Subcutaneous abdominal adipose tissue (tissue), 5 donors: ENCODE measurements at regions not wholly inside any gene's neighbourhood (a gene's known extent, or its start where the extent isn't known, plus 50 kb on each side); places are given as distances from the start of the nearest gene placed in this dataset.

Experiments used
- H3K27ac ChIP-seq: one replicate; pipeline ENCODE4 v1.7.0; 2013; ENCODE audit warnings: low read depth, mild to moderate bottlenecking, inconsistent platforms, low read length, moderate library complexity
- H3K27me3 ChIP-seq, 5 donors: one replicate each; pipeline ENCODE4 v1.7.0; 2013; ENCODE audit warnings: low read length in 5 of 5, inconsistent platforms in 1 of 5; ENCODE audit not compliant: control insufficient read depth in 5 of 5, insufficient read depth in 4 of 5
- H3K36me3 ChIP-seq, 5 donors: one replicate each; pipeline ENCODE4 v1.7.0; 2013; ENCODE audit warnings: low read length in 5 of 5; ENCODE audit not compliant: control insufficient read depth in 5 of 5, insufficient read depth in 5 of 5
- H3K4me1 ChIP-seq, 5 donors: one replicate each; pipeline ENCODE4 v1.7.0; 2013; ENCODE audit warnings: low read length in 5 of 5, mild to moderate bottlenecking in 3 of 5, moderate library complexity in 1 of 5; ENCODE audit not compliant: control insufficient read depth in 5 of 5, insufficient read depth in 5 of 5
- H3K4me3 ChIP-seq, 5 donors: one replicate each; pipeline ENCODE4 v1.7.0; 2013; ENCODE audit warnings: low read length in 5 of 5, low read depth in 1 of 5
- H3K9ac ChIP-seq, 5 donors: one replicate each; pipeline ENCODE4 v1.7.0; 2013; ENCODE audit warnings: low read length in 5 of 5, mild to moderate bottlenecking in 4 of 5, moderate library complexity in 3 of 5
- H3K9me3 ChIP-seq, 5 donors: one replicate each; pipeline ENCODE4 v1.7.0; 2013; ENCODE audit warnings: low read length in 5 of 5; ENCODE audit not compliant: control insufficient read depth in 5 of 5
- donor health status: healthy.
- donor health status: healthy.
- donor health status: healthy.
- donor health status: healthy.
- donor health status: healthy.

DNA sequence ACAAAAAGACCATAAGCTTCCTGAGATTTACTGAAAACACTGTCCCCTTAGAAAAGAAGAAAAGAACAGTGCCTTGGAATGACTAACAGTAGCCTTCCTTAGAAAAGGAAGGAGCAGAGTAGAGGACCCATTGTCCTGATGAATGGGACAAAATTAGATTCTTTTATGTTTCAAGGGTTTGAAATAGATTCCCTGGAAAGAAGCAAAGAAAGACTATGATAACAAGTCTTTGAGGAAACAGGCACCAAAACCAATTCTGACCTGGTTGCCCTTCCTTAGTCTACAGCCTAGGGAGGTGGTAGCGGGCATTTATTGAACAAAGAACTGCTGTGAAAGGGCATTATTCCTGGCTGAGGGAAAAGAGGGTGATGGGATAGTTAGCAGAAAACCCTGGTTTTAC, 1024.8 kb downstream of the TBL1XR1 start:
- Histone ChIP-seq H3K9me3 (no peaks in the 10 kb centered on the region), H3K4me3 (no peak overlapping the region), H3K36me3 (no peaks in the 10 kb centered on the region), H3K27me3 (no peaks in the 10 kb centered on the region), H3K27ac (no peak overlapping the region), H3K4me1 (no peaks in the 10 kb centered on the region), H3K9ac (no peak overlapping the region)

DNA sequence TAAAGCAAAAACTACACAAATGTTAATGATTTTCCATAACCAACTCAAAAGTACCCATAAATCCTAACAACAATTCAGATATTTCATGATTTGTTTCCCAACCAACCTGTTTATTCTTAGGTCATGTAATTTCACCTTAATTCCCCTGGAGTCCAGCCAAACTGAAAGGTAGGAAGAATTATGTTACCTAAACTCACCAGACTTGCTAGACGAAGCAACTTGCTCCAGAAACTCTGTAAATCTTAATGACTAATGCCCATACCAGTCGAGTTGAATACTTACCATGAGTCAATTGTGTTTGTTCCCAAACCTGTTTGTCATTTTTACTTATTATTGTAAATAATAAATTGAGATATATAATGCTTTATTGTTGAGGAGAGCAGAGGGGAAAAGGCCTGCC, 1030.0 kb downstream of the TBL1XR1 start:
- no peak overlapping the region for H3K9ac ChIP-seq
- H3K4me3 ChIP-seq, result no peak overlapping the region
- H3K36me3 ChIP-seq, result no peaks in the 10 kb centered on the region
- no peak overlapping the region for H3K27ac ChIP-seq
- no peaks in the 10 kb centered on the region for H3K4me1 ChIP-seq
- no peaks in the 10 kb centered on the region for H3K27me3 ChIP-seq
- H3K9me3 ChIP-seq, result no peaks in the 10 kb centered on the region

DNA sequence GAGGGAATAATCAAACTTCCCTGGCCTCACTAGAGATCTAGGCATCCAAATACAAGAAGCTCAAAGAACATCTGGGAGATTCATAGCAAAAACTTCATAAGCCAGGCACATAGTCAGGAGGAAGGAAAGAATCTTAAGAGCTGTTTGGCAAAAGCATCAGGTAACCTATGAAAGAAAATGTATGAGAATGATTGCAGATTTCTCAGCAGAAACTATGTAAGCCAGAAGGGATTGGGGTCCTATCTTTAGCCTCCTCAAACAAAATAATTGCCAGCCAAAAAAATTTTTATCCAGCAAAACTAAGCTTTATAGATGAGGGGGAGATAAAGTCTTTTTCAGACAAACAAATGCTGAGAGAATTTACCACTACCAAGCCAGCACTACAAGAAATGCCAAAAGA, 1036.3 kb downstream of the TBL1XR1 start:
- Histone ChIP-seq H3K27me3 (no peaks in the 10 kb centered on the region), H3K4me3 (no peak overlapping the region), H3K27ac (no peak overlapping the region), H3K9ac (no peak overlapping the region), H3K9me3 (peaks cover 0 to 8% (median 2%) of the 10 kb centered on the region in 5 donors), H3K36me3 (no peaks in the 10 kb centered on the region), H3K4me1 (no peaks in the 10 kb centered on the region)

DNA sequence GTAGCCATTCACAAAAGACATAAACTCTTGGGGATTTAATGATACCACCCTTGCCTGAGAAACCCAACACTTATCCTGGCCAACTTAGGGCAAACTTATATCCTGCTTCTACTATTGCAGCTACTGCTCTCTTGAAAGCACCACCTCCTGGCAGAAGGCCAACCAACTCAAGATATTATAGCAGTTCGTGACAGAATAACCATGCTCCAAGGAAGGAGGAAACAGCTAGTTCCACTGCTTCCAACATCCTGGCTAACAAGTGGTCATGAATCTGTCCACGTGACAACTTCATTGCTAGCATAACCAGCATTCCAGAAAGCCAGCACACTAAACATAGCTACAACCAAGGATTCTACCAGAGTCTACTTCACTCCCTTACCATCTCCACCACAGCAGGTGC, 1037.5 kb downstream of the TBL1XR1 start:
- no peak overlapping the region for H3K4me3 ChIP-seq
- H3K27me3 ChIP-seq, result no peaks in the 10 kb centered on the region
- no peaks in the 10 kb centered on the region for H3K36me3 ChIP-seq
- H3K9me3 ChIP-seq, result peaks cover 0 to 8% (median 2%) of the 10 kb centered on the region in 5 donors
- no peak overlapping the region for H3K27ac ChIP-seq
- no peaks in the 10 kb centered on the region for H3K4me1 ChIP-seq
- no peak overlapping the region for H3K9ac ChIP-seq

DNA sequence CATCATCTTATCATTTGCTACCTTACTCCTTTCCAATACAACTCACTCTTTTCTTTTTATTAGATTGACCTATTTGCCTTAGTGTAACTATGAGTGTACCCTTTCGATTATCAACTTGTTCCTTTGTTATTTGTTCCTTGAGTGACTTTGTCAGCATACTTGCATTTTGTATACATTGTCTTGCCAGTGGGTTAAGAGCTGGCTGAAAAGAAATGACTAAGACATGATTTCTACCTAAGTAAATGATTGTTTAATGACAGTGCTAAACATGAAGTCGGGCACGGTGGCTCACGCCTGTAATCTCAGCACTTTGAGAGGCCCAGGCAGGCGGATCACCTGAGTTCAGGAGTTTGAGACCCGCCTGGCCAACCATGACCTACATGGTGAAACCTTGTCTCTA, 1042.3 kb downstream of the TBL1XR1 start:
- Histone ChIP-seq H3K9ac (no peak overlapping the region), H3K4me3 (no peak overlapping the region), H3K27ac (no peak overlapping the region), H3K27me3 (no peaks in the 10 kb centered on the region), H3K4me1 (no peaks in the 10 kb centered on the region), H3K36me3 (no peaks in the 10 kb centered on the region), H3K9me3 (peaks cover 0 to 6% (median 0%) of the 10 kb centered on the region in 5 donors)

DNA sequence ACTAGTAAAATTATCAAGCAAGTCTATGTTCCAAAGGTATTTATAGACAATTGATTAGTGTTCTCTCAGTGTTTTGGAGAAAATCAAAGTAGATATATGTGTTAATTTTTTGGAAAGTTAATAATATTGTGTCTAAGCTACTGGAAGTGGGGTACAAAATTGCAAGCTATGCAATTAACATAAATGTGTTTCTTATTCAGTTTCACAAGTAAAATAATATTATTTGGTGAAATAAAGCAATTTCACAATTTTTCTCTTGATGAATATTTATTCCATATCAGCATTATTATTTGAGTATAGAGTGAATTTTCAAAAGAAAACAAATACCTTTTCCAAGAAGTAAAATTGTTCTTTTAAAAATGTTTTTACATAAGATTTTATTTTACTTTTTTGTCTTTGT, 1047.7 kb downstream of the TBL1XR1 start:
- H3K27ac ChIP-seq, result no peak overlapping the region
- no peak overlapping the region for H3K4me3 ChIP-seq
- no peak overlapping the region for H3K9ac ChIP-seq
- no peaks in the 10 kb centered on the region for H3K36me3 ChIP-seq
- no peaks in the 10 kb centered on the region for H3K27me3 ChIP-seq
- no peaks in the 10 kb centered on the region for H3K4me1 ChIP-seq
- no peaks in the 10 kb centered on the region for H3K9me3 ChIP-seq

DNA sequence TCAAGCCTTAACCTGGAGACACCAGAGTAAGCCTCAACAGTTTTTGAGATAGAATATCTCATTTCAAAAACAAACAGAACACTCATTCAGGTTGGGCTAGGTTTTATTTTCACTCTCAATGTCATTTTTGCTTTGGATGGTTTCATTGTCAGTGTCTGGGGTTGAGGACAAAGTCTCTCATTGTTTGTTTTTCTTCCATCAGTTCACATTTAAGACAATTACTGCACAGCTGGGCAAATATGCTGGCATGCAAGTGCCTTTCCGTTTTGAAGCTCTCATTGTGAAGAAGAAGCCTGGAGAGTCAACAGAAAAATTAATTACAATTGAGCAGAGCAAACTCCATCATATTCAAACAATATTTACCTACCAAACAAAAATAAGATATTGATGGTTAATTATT, 1050.0 kb downstream of the TBL1XR1 start:
- no peak overlapping the region for H3K4me3 ChIP-seq
- no peaks in the 10 kb centered on the region for H3K27me3 ChIP-seq
- peaks cover 0 to 3% (median 0%) of the 10 kb centered on the region in 5 donors for H3K9me3 ChIP-seq
- no peak overlapping the region for H3K9ac ChIP-seq
- H3K27ac ChIP-seq, result no peak overlapping the region
- H3K4me1 ChIP-seq, result no peaks in the 10 kb centered on the region
- H3K36me3 ChIP-seq, result no peaks in the 10 kb centered on the region

GRCh38 chr3:176141837-176142236, 1055.4 kb downstream of the TBL1XR1 start:
- no peaks in the 10 kb centered on the region for H3K27me3 ChIP-seq
- H3K27ac ChIP-seq, result no peak overlapping the region
- peaks cover 0 to 7% (median 2%) of the 10 kb centered on the region in 5 donors for H3K9me3 ChIP-seq
- H3K36me3 ChIP-seq, result no peaks in the 10 kb centered on the region
- H3K9ac ChIP-seq, result no peak overlapping the region
- H3K4me1 ChIP-seq, result no peaks in the 10 kb centered on the region
- H3K4me3 ChIP-seq, result no peak overlapping the region

DNA sequence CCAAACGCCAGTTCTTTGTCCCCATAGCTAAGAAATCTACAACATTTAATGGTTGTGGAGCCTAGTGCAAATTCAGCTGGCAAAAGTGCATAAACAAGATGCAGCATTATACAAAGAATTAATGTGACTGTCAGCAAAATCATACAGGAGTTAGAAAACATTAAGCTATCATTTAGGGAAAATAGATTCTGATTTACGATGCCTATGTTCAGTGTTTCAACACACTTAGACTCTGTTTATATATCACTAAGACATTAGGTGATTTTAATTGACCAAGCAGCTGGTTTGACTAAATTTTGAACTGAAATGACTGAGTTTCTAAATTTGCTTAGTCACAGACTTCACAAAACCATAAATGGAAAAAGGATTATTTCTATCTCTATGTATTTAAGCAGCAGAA, 1076.8 kb downstream of the TBL1XR1 start:
- H3K4me3 ChIP-seq, result no peak overlapping the region
- H3K27me3 ChIP-seq, result no peaks in the 10 kb centered on the region
- no peaks in the 10 kb centered on the region for H3K36me3 ChIP-seq
- H3K9ac ChIP-seq, result no peak overlapping the region
- H3K27ac ChIP-seq, result no peak overlapping the region
- peaks cover 0 to 4% (median 2%) of the 10 kb centered on the region in 5 donors for H3K9me3 ChIP-seq
- H3K4me1 ChIP-seq, result no peaks in the 10 kb centered on the region

GRCh38 chr3:176119826-176120225, 1077.5 kb downstream of the TBL1XR1 start:
- Histone ChIP-seq H3K9ac (no peak overlapping the region), H3K9me3 (peaks cover 0 to 4% (median 2%) of the 10 kb centered on the region in 5 donors), H3K27me3 (no peaks in the 10 kb centered on the region), H3K4me3 (no peak overlapping the region), H3K36me3 (no peaks in the 10 kb centered on the region), H3K4me1 (no peaks in the 10 kb centered on the region), H3K27ac (no peak overlapping the region)

DNA sequence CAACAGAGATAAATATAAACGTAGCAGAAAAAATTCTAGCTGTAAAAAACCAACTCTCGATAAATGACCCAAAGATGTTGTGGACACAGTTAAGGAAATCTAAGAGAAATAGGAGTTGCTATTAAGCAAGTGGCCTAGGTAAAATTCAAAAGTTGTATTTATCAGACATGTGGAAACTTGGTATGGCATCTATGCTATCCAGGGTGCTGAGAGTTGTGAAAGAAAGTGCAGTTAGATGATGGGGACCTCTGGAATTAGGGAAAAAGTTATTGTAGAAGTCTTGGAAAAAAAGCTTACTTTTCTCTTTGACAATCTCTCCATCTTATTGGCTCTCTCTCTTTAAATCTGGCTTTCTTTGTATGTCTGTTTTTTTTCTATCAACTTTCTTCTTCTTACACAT, 1090.9 kb downstream of the TBL1XR1 start:
- Histone ChIP-seq H3K27ac (no peak overlapping the region), H3K4me1 (no peaks in the 10 kb centered on the region), H3K27me3 (no peaks in the 10 kb centered on the region), H3K4me3 (no peak overlapping the region), H3K9me3 (peaks cover 0 to 3% (median 0%) of the 10 kb centered on the region in 5 donors), H3K9ac (no peak overlapping the region), H3K36me3 (no peaks in the 10 kb centered on the region)
